ENCODE measurements at regions not wholly inside any gene's neighbourhood (a gene's known extent, or its start where the extent isn't known, plus 50 kb on each side); places are given as distances from the start of the nearest gene placed in this dataset.

- TF ChIP-seq, protein P1, sequence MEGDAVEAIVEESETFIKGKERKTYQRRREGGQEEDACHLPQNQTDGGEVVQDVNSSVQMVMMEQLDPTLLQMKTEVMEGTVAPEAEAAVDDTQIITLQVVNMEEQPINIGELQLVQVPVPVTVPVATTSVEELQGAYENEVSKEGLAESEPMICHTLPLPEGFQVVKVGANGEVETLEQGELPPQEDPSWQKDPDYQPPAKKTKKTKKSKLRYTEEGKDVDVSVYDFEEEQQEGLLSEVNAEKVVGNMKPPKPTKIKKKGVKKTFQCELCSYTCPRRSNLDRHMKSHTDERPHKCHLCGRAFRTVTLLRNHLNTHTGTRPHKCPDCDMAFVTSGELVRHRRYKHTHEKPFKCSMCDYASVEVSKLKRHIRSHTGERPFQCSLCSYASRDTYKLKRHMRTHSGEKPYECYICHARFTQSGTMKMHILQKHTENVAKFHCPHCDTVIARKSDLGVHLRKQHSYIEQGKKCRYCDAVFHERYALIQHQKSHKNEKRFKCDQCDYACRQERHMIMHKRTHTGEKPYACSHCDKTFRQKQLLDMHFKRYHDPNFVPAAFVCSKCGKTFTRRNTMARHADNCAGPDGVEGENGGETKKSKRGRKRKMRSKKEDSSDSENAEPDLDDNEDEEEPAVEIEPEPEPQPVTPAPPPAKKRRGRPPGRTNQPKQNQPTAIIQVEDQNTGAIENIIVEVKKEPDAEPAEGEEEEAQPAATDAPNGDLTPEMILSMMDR (IDR thresholded peaks at IDR 0.05; ENCODE audit: insufficient read depth, low read length, severe bottlenecking), result no peak
- no peaks in the 10 kb centered on the region for H3K27me3 ChIP-seq (ENCODE audit: control insufficient read depth, insufficient read depth, low read length)
- no peak for FAIRE-seq
- H3K4me3 ChIP-seq (ENCODE audit: low read depth, low read length), result no peak overlapping the region
- no peak for DNase-seq (ENCODE audit: low read depth)
- H3K36me3 ChIP-seq (ENCODE audit: control insufficient read depth, insufficient read depth, low read length), result no peaks in the 10 kb centered on the region
Observed at GRCh38 chr1:228882771-228883450, 147.6 kb downstream of the RHOU start.

DNA sequence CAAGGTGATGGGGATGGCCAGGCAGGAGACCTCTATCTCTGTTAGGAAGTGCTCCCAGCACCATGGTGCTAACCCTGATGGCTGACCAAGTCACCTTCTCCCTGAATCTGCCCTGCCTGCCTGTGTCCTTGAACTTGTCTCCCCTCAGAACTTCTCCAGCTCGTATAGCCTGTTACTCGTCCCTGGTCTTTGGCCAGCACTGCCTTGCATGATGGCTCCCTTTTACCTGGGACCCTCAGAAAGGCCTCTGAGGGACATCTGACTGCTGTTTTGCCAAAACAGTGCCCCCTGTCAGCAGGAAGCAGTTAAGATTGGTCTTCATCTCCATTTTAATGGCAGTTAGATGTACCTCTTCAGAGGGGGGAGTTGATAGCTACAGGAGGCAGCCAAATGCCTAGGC lies 148.3 kb downstream of the RHOU start:
- DNase-seq (ENCODE audit: low read depth) (no peak), FAIRE-seq (no peak)
- H3K36me3 ChIP-seq (ENCODE audit: control insufficient read depth, insufficient read depth, low read length), result no peaks in the 10 kb centered on the region
- TF ChIP-seq, protein P1 (IDR thresholded peaks at IDR 0.05; ENCODE audit: insufficient read depth, low read length, severe bottlenecking), result no peak
- no peaks in the 10 kb centered on the region for H3K27me3 ChIP-seq (ENCODE audit: control insufficient read depth, insufficient read depth, low read length)
- no peak overlapping the region for H3K4me3 ChIP-seq (ENCODE audit: low read depth, low read length)

DNA sequence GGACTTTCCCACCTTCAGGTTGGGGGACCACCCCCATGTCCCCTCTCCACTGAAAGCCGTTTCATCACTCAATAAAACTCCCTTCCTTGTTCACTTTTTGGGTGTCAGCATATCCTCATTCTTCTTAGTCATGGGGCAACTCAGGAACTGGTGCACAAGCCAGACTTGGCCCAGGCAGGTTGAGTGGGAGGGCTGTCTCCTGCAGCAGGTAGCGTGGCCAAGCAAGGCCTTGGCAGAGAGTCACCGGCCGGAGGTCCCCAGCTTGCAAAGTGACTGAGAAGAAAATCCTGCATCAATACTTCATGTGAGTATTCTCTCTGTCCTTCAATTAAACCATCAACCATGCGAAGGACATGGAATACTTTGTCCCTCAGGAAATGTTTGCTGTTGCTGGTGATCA lies 148.9 kb downstream of the RHOU start:
- H3K27me3 ChIP-seq (ENCODE audit: control insufficient read depth, insufficient read depth, low read length), result no peaks in the 10 kb centered on the region
- peak; percentile 94 for FAIRE-seq

GRCh38 chr1:228884615-228885566 lies 149.6 kb downstream of the RHOU start:
- H3K27me3 ChIP-seq (ENCODE audit: control insufficient read depth, insufficient read depth, low read length), result no peaks in the 10 kb centered on the region

More for the DNA sequence above, 148.9 kb downstream of the RHOU start:
- TF ChIP-seq, protein P1 (IDR thresholded peaks at IDR 0.05; ENCODE audit: insufficient read depth, low read length, severe bottlenecking), result no peak
- H3K36me3 ChIP-seq (ENCODE audit: control insufficient read depth, insufficient read depth, low read length), result no peaks in the 10 kb centered on the region
- no peak for DNase-seq (ENCODE audit: low read depth)
- no peak overlapping the region for H3K4me3 ChIP-seq (ENCODE audit: low read depth, low read length)

DNA sequence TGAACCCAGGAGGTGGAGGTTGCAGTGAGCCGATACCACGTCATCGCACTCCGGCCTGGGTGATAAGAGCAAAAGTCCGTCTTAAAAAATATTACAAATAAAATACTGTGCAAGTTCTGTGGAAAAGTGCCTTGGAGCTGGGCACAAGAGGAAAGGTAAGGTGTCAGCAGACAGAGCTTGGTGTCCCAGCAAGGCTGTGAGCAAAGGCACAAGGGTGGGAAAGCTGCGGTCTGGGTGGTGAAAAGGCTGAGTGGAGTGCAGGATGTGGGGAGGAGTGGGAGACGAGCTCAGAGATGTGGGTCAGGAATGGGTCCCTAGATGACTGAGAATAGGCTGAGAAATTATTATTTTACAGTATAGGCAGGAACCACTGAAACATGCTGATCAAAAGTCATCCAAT lies 150.6 kb downstream of the RHOU start:
- FAIRE-seq, result no peak
- no peaks in the 10 kb centered on the region for H3K36me3 ChIP-seq (ENCODE audit: control insufficient read depth, insufficient read depth, low read length)
- TF ChIP-seq, protein P1 (IDR thresholded peaks at IDR 0.05; ENCODE audit: insufficient read depth, low read length, severe bottlenecking), result no peak
- no peak overlapping the region for H3K4me3 ChIP-seq (ENCODE audit: low read depth, low read length)
- DNase-seq (ENCODE audit: low read depth), result no peak
- H3K27me3 ChIP-seq (ENCODE audit: control insufficient read depth, insufficient read depth, low read length), result no peaks in the 10 kb centered on the region

More at GRCh38 chr1:228884615-228885566, 149.6 kb downstream of the RHOU start:
- no peak for DNase-seq (ENCODE audit: low read depth)
- H3K4me3 ChIP-seq (ENCODE audit: low read depth, low read length), result no peak overlapping the region
- no peak for FAIRE-seq
- H3K36me3 ChIP-seq (ENCODE audit: control insufficient read depth, insufficient read depth, low read length), result no peaks in the 10 kb centered on the region
- TF ChIP-seq, protein P1 (IDR thresholded peaks at IDR 0.05; ENCODE audit: insufficient read depth, low read length, severe bottlenecking), result no peak

Data from bronchial epithelial cell (primary cell).